Caco-2 (cell line): ENCODE measurements at regions not wholly inside any gene's neighbourhood (a gene's known extent, or its start where the extent isn't known, plus 50 kb on each side); places are given as distances from the start of the nearest gene placed in this dataset.

ENCODE experiments used
- BruUV-seq: library from RNA; stranded (reverse); fragments of 400-500 nt; replicated peaks from 2 replicates; lab custom pipeline; 2021; lab: Mats Ljungman, UMichigan
- CTCF ChIA-PET: fragments of 300-600 bp; sonication (Branson Sonifier 250); formaldehyde crosslinking; loops from one replicate; lab custom pipeline; 2022; ENCODE audit warnings: antibody characterized with exemption; lab: Charles Lee
- POLR2A ChIA-PET: fragments of 300-600 bp; sonication (Branson Sonifier 250); formaldehyde crosslinking; loops from one replicate; lab custom pipeline; 2022; ENCODE audit warnings: antibody characterized with exemption; lab: Charles Lee
- DNase-seq, 2 experiments: peaks; one replicate each; pipeline versions ENCODE4 v3.0.0 to v3.0.0-alpha.2; 2020 to 2022
- H3K27me3 ChIP-seq: replicated peaks from 2 replicates; pipeline ENCODE4 v1.6.0; 2011; ENCODE audit warnings: low read length; ENCODE audit not compliant: control insufficient read depth, insufficient read depth
- H3K36me3 ChIP-seq: 2 replicates; pipeline ENCODE4 v1.5.1; 2011; ENCODE audit warnings: low read length; ENCODE audit not compliant: control insufficient read depth, insufficient read depth
- H3K4me1 ChIP-seq: fragments of 250-450 bp; sonication (Bioruptor Pico); 2 replicates; pipeline ENCODE4 v1.5.1; 2020; ENCODE audit warnings: mild to moderate bottlenecking
- H3K4me3 ChIP-seq: 2 replicates; pipeline ENCODE4 v1.5.1; 2011; ENCODE audit warnings: low read depth, mild to moderate bottlenecking, control low read depth, low read length
- H3K9me3 ChIP-seq: fragments of 250-450 bp; sonication (Bioruptor Pico); 2 replicates; pipeline ENCODE4 v1.5.1; 2020; ENCODE audit warnings: mild to moderate bottlenecking, moderate library complexity
- H3K27ac Mint-ChIP-seq: one replicate; pipeline ENCODE4 v1.8.0; 2022; ENCODE audit warnings: mixed read lengths; ENCODE audit not compliant: unreplicated experiment
- H3K27me3 Mint-ChIP-seq: one replicate; pipeline ENCODE4 v1.8.0; 2022; ENCODE audit warnings: mixed read lengths; ENCODE audit not compliant: insufficient read depth, unreplicated experiment
- H3K36me3 Mint-ChIP-seq: one replicate; pipeline ENCODE4 v1.8.0; 2022; ENCODE audit warnings: mild to moderate bottlenecking, mixed read lengths; ENCODE audit not compliant: insufficient read depth, unreplicated experiment
- H3K4me1 Mint-ChIP-seq: one replicate; pipeline ENCODE4 v1.8.0; 2022; ENCODE audit warnings: low read depth, mixed read lengths; ENCODE audit not compliant: unreplicated experiment
- H3K4me3 Mint-ChIP-seq: one replicate; pipeline ENCODE4 v1.8.0; 2022; ENCODE audit warnings: mild to moderate bottlenecking, moderate library complexity, mixed read lengths; ENCODE audit not compliant: unreplicated experiment
- H3K9me3 Mint-ChIP-seq: one replicate; pipeline ENCODE4 v1.8.0; 2022; ENCODE audit warnings: mixed read lengths; ENCODE audit not compliant: unreplicated experiment
- intact Hi-C: fragments of 100-400 bp; cut with micrococcal nuclease; formaldehyde crosslinking; loops from one replicate; pipeline ENCODE4 v1.10.0; 2022; ENCODE audit not compliant: unreplicated experiment
- TF ChIP-seq, protein P1 (sequence below), 2 experiments: fragments of 200-600 bp in 1 of 2; IDR thresholded peaks; 1 replicate in 1 of 2; 2 replicates in 1 of 2; pipeline versions ENCODE4 v1.5.1 to v1.8.0; 2011 to 2022; ENCODE audit warnings: antibody characterized with exemption in 1 of 2, control low read depth in 1 of 2, inconsistent platforms in 1 of 2, low read depth in 1 of 2, low read length in 1 of 2, mild to moderate bottlenecking in 1 of 2, moderate library complexity in 1 of 2; ENCODE audit not compliant: insufficient read depth in 1 of 2, severe bottlenecking in 1 of 2, unreplicated experiment in 1 of 2

DNA sequence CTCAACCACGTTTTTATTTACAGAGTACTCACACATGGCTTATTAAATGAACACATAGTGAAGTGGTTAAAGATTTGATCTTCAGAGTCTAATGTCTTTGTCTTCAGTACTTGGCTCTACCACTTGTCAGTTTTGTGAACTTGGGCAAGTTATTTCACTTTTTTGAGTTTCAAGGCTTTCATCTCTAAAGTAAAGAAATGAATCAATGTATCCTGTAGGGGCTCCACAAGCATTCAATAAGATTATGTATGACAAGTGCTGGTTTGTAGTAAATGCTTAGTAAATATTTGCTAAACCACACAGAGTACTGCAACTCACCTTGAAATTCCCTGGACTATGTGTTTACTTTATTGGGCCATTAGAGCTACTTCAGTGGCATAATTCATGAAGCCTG is 446.0 kb upstream of the GOT2 start:
- Mint-ChIP-seq H3K4me3 (no peak overlapping the region), H3K4me1 (no peaks in the 10 kb centered on the region), H3K9me3 (no peaks in the 10 kb centered on the region), H3K36me3 (no peaks in the 10 kb centered on the region), H3K27me3 (no peaks in the 10 kb centered on the region), H3K27ac (no peak overlapping the region)
- intact Hi-C loops = no loop called here
- CTCF ChIA-PET = no interaction called here
- no peak for DNase-seq
- Histone ChIP-seq H3K36me3 (no peaks in the 10 kb centered on the region), H3K27me3 (0 out of 2 replicates have a peak, but pooled peaks cover 1% of the 10 kb centered on the region), H3K9me3 (no peaks in the 10 kb centered on the region), H3K4me3 (no peak overlapping the region), H3K4me1 (no peaks in the 10 kb centered on the region)
- POLR2A ChIA-PET = no interaction called here
- BruUV-seq = no TSS peak
- TF ChIP-seq, protein P1, sequence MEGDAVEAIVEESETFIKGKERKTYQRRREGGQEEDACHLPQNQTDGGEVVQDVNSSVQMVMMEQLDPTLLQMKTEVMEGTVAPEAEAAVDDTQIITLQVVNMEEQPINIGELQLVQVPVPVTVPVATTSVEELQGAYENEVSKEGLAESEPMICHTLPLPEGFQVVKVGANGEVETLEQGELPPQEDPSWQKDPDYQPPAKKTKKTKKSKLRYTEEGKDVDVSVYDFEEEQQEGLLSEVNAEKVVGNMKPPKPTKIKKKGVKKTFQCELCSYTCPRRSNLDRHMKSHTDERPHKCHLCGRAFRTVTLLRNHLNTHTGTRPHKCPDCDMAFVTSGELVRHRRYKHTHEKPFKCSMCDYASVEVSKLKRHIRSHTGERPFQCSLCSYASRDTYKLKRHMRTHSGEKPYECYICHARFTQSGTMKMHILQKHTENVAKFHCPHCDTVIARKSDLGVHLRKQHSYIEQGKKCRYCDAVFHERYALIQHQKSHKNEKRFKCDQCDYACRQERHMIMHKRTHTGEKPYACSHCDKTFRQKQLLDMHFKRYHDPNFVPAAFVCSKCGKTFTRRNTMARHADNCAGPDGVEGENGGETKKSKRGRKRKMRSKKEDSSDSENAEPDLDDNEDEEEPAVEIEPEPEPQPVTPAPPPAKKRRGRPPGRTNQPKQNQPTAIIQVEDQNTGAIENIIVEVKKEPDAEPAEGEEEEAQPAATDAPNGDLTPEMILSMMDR (IDR thresholded peaks at IDR 0.05; ENCODE audit: insufficient read depth in 1 of 2, low read depth in 1 of 2, low read length in 1 of 2, severe bottlenecking in 1 of 2, unreplicated experiment in 1 of 2) = no peak

DNA sequence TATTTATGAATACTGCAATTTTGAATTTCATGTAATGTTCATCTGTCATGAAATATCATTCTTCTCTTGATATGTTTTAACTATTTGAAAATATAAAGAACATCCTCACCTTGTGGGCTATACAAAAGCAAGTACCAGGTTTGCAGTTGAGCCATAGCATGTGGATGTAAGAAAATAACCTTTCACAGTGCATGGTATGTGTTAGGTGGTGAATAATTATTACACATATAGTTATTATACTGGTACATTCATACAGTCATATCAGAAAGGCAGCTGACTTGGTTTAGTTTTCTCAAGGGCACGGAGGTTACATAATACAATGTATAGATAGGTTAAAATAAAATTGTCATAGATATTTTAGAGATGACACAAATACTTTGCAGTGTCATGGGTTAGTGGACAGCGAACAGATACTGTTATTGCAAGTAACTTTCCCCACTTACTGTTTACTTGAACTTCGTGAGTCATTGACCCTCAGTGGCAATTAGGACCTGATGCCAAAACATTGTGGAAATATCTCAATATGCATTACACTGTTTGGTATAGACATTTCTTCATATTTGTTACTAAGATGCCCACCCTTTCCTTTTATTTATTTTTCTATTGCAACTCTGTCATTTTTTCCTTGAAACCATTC is 445.4 kb upstream of the GOT2 start:
- no peaks in the 10 kb centered on the region for H3K9me3 Mint-ChIP-seq
- no peaks in the 10 kb centered on the region for H3K36me3 Mint-ChIP-seq
- H3K9me3 ChIP-seq = no peaks in the 10 kb centered on the region
- CTCF ChIA-PET = no interaction called here
- H3K4me3 ChIP-seq = no peak overlapping the region
- no peak for DNase-seq
- H3K4me3 Mint-ChIP-seq = no peak overlapping the region
- H3K27ac Mint-ChIP-seq = no peak overlapping the region
- 0 out of 2 replicates have a peak, but pooled peaks cover 1% of the 10 kb centered on the region for H3K27me3 ChIP-seq
- TF ChIP-seq, protein P1 (IDR thresholded peaks at IDR 0.05; ENCODE audit: insufficient read depth in 1 of 2, low read depth in 1 of 2, low read length in 1 of 2, severe bottlenecking in 1 of 2, unreplicated experiment in 1 of 2) = no peak
- H3K4me1 Mint-ChIP-seq = no peaks in the 10 kb centered on the region
- H3K4me1 ChIP-seq = no peaks in the 10 kb centered on the region
- intact Hi-C loops = no loop called here
- BruUV-seq = no TSS peak
- no peaks in the 10 kb centered on the region for H3K36me3 ChIP-seq
- H3K27me3 Mint-ChIP-seq = no peaks in the 10 kb centered on the region
- POLR2A ChIA-PET = no interaction called here

DNA sequence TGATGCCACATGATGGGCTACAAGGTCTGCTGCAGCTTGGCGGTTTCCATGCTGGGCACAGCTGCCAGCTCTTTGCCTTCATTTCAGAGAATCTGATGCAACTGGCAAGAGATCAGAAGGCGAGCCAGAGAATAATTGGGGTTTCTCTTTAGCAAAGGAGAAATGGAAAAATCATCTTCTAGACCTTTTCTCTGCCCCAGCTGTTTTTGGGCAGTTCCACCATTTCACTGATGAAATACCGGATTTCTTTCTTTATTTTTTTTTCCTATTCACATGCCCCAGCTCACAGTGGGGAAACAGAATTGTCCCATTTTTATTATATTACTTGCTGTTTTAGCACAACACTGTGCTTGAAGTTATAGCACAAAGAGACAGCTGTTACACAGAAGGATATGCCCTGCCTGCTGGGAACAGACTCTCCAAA is 439.3 kb upstream of the GOT2 start:
- H3K9me3 ChIP-seq = no peaks in the 10 kb centered on the region
- Mint-ChIP-seq H3K9me3 (no peaks in the 10 kb centered on the region), H3K27ac (no peak overlapping the region), H3K27me3 (peaks cover 13% of the 10 kb centered on the region), H3K36me3 (no peaks in the 10 kb centered on the region), H3K4me1 (no peaks in the 10 kb centered on the region), H3K4me3 (no peak overlapping the region)
- BruUV-seq = no TSS peak
- intact Hi-C loops = no loop called here
- CTCF ChIA-PET = no interaction called here
- POLR2A ChIA-PET = no interaction called here
- H3K4me1 ChIP-seq = no peaks in the 10 kb centered on the region
- H3K27me3 ChIP-seq = no peaks in the 10 kb centered on the region
- no peak overlapping the region for H3K4me3 ChIP-seq
- TF ChIP-seq, protein P1 (IDR thresholded peaks at IDR 0.05; ENCODE audit: insufficient read depth in 1 of 2, low read depth in 1 of 2, low read length in 1 of 2, severe bottlenecking in 1 of 2, unreplicated experiment in 1 of 2) = no peak
- DNase-seq = no peak
- no peaks in the 10 kb centered on the region for H3K36me3 ChIP-seq
